Chondrocyte (in vitro differentiated cells): ENCODE measurements at regions not wholly inside any gene's neighbourhood (a gene's known extent, or its start where the extent isn't known, plus 50 kb on each side); places are given as distances from the start of the nearest gene placed in this dataset.
"Not testable (repeated sequence)": the region's sequence is repeated elsewhere in the genome, so short reads cannot be mapped to it uniquely, and the experiment has no call there.

Experiments used
- DNase-seq: peaks from one replicate; pipeline ENCODE4 v3.0.0; 2021; ENCODE audit warnings: mixed read lengths, low spot score
- H3K27ac Mint-ChIP-seq: one replicate; pipeline ENCODE4 v1.8.0; 2021; ENCODE audit warnings: mild to moderate bottlenecking, moderate library complexity, mixed read lengths; ENCODE audit not compliant: unreplicated experiment
- H3K27me3 Mint-ChIP-seq: 2 replicates; pipeline ENCODE4 v1.8.0; 2021; ENCODE audit warnings: low read depth, mixed read lengths
- H3K36me3 Mint-ChIP-seq: 2 replicates; pipeline ENCODE4 v1.8.0; 2021; ENCODE audit warnings: low read depth, mixed read lengths
- H3K4me1 Mint-ChIP-seq: 2 replicates; pipeline ENCODE4 v1.8.0; 2021; ENCODE audit warnings: low read depth, mild to moderate bottlenecking, mixed read lengths
- H3K4me3 Mint-ChIP-seq: one replicate; pipeline ENCODE4 v1.8.0; 2021; ENCODE audit warnings: mild to moderate bottlenecking, moderate library complexity, mixed read lengths; ENCODE audit not compliant: unreplicated experiment
- H3K9me3 Mint-ChIP-seq: 2 replicates; pipeline ENCODE4 v1.8.0; 2021; ENCODE audit warnings: low read depth, mixed read lengths

DNA sequence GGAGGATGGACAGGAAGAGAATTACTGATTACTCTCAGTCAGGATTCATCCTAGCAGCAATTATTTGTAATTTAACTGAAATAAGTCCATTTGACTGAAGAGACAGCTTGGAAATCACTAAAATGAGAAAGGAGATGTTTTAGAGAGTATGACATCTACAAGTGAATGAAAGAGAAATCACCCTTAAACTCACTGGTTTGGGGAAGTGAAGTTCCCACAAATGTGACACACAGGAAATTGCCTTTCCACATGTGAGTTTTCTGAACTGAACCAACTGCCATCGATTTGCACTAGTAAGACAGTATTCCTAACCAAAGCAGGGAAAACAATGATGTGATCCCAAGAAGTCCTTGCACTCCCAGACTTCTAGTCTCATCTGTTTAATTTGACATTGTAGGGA, 110.3 kb downstream of the FAM72B start:
- not testable (repeated sequence) for H3K27ac Mint-ChIP-seq, H3K36me3 Mint-ChIP-seq, H3K9me3 Mint-ChIP-seq, DNase-seq, H3K4me3 Mint-ChIP-seq, H3K4me1 Mint-ChIP-seq, H3K27me3 Mint-ChIP-seq

DNA sequence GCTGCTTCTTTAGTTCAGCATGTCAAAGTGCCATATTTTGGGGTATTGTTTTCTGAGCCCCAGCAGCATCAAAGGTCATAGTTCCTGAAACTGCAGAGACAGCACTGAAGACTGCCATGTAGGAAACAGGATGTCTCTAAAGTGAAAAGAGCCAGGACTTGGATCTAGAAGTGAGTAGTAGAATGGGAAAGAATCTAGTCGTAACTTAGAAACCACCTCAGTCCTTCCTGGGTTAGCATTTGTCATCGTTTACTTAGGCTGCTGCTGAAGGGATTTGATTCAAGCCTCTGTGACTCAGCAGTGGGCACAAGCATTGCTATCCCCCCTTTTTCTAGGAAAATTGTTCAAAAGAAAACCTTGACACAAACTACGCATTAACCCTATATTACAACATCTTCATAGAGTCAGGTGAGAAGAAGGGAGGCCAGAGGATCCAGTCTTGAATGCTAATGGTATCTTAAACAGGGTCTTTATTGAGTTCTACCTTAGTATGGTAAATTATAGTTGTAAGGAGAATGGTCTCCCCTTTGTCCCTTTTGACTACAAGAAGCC, 108.8 kb downstream of the FAM72B start:
- H3K27ac Mint-ChIP-seq, H3K36me3 Mint-ChIP-seq, H3K4me3 Mint-ChIP-seq, H3K9me3 Mint-ChIP-seq, DNase-seq, H3K4me1 Mint-ChIP-seq: not testable (repeated sequence)
- H3K27me3 Mint-ChIP-seq, result peaks cover 11% of the 10 kb centered on the region

DNA sequence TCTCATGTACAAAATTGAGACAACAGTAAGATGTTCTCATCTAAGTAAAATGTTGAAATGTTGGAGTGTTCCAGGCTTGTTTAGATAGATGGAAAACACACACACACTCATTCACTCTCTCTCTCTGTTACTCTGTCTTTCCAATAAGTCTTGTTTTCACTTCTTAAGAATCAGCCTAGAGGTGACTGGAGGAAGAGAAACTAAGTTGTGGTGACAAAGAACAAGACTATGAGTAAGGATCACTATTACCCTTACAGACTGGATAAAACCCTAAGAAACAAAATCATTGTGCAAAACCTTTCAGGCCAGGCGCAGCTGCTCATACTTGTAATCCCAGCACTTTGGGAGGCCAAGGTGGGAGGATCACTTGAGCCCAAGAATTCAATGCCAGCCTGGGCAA, 107.5 kb downstream of the FAM72B start:
- peaks cover 15% of the 10 kb centered on the region for H3K27me3 Mint-ChIP-seq
- H3K27ac Mint-ChIP-seq, H3K36me3 Mint-ChIP-seq, H3K9me3 Mint-ChIP-seq, H3K4me3 Mint-ChIP-seq, H3K4me1 Mint-ChIP-seq, DNase-seq: not testable (repeated sequence)

DNA sequence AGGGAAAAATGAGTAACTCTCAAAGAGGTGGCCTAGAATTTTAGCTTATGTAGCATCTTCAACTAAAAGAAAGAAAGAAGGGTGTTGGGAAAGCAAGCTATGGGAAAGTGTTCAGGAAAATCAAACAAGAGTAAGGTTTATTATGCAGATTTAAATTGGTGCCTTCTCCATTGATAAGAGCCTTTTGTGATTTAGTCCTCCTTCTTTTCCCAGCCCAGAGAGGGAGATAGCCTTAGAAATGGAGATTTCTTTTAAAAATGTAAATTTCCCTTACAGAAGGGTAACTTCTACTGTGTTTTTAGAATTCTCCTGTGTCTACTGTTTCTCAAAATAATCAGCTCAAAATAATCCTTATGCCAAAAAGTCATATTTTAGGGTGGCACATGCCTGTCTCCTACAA, 104.5 kb downstream of the FAM72B start:
- peaks cover 19% of the 10 kb centered on the region for H3K27me3 Mint-ChIP-seq
- not testable (repeated sequence) for H3K9me3 Mint-ChIP-seq, DNase-seq, H3K27ac Mint-ChIP-seq, H3K4me1 Mint-ChIP-seq, H3K36me3 Mint-ChIP-seq, H3K4me3 Mint-ChIP-seq

DNA sequence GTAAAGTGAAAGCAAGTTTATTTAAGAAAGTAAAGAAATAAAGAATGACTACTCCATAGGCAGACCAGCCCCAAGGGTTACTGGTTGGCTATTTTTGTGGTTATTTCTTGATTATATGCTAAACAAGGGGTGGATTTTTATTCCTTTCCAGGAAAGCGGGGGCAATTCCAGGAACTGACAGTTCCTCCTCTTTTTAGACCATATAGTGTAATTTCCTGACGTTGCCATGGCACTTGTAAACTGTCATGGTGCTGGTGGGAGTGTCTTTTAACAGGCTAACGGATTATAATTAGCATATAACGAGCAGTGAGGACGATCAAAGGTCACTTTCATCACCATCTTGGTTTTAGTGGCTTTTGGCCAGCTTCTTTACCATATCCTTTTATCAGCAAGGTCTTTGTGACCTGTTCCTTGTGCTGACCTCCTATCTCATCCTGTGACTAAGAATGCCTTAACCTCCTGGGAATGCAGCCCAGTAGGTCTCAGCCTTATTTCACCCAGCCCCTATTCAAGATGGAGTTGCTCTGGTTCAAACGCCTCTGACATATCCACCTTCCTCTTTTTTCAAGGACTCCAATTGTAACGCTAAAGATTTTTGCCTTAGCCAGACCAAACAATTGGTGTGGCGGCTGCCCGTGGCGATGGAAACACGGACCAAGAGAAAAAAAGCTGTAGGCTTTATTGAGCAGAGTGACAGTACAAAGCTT, 103.8 kb downstream of the FAM72B start:
- H3K27me3 Mint-ChIP-seq, result peaks cover 22% of the 10 kb centered on the region
- not testable (repeated sequence) for DNase-seq, H3K36me3 Mint-ChIP-seq, H3K27ac Mint-ChIP-seq, H3K9me3 Mint-ChIP-seq, H3K4me3 Mint-ChIP-seq, H3K4me1 Mint-ChIP-seq

DNA sequence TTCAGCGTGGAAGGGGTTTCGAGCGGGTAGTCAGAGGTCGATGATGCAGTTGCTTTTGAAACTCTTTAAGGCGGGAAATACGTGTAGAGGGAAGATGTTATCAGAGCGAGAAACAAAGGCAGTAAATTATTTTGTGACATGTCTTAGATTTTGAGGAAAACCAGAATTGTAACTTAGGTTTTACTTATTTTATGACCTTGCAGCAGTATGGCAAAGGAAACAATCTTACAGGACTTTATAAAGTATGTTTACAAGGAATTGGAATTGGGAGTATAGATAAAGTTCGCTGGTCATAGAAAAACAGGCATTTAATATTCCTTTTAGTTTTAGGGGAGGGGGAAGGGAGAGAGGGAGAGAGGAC, 103.3 kb downstream of the FAM72B start:
- H3K27me3 Mint-ChIP-seq, result peaks cover 22% of the 10 kb centered on the region
- not testable (repeated sequence) for H3K4me3 Mint-ChIP-seq, DNase-seq, H3K36me3 Mint-ChIP-seq, H3K27ac Mint-ChIP-seq, H3K4me1 Mint-ChIP-seq, H3K9me3 Mint-ChIP-seq

DNA sequence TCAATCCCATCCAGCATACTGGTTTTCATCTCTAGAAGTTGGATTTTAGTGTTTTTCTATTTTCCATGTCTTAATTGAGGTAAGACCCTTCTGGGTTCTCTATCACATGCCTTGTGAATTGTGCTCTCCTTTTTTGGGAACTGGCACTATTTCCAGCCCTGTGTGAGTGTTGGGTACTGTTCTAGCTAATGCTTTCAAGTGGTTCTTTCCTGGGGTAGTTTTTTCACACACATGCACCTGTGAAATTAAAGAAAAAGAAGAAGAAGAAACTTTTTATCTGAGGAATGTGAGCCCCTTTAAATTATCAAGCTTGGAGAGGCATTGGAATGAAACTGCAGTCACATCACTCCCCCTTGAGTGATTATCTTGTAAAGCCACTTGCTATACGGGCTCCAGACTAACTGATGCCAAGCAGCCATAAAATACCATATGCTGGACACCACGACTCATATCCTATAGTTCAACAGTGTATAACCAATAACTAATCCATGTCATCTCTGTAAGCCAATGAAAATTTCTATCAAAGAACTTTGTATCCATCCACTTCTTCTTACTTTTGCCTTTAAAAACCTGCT, 102.4 kb downstream of the FAM72B start:
- not testable (repeated sequence) for H3K27ac Mint-ChIP-seq, H3K4me1 Mint-ChIP-seq, DNase-seq, H3K4me3 Mint-ChIP-seq, H3K9me3 Mint-ChIP-seq, H3K36me3 Mint-ChIP-seq
- H3K27me3 Mint-ChIP-seq, result peaks cover 21% of the 10 kb centered on the region

DNA sequence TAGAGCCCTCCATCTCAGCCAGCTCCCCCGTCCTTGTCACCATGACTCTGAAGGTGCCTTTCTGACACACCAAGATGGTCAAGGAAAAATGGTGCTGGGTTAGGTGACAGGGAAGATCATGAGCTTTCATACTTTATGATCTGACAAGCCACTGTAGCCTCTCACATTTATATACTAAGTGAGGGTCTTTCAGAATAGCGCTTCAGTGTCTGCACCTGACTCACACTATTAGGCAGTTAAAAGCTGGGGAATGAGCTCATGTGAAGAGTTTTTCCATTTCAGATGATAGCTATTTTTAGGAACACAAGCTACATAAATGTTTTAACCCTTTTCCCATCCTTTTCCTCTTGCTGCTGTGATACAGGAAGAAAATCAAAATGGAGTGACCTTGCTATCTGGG, 101.1 kb downstream of the FAM72B start:
- not testable (repeated sequence) for H3K27ac Mint-ChIP-seq, H3K9me3 Mint-ChIP-seq, H3K4me3 Mint-ChIP-seq, H3K36me3 Mint-ChIP-seq, H3K4me1 Mint-ChIP-seq, DNase-seq
- peaks cover 21% of the 10 kb centered on the region for H3K27me3 Mint-ChIP-seq

DNA sequence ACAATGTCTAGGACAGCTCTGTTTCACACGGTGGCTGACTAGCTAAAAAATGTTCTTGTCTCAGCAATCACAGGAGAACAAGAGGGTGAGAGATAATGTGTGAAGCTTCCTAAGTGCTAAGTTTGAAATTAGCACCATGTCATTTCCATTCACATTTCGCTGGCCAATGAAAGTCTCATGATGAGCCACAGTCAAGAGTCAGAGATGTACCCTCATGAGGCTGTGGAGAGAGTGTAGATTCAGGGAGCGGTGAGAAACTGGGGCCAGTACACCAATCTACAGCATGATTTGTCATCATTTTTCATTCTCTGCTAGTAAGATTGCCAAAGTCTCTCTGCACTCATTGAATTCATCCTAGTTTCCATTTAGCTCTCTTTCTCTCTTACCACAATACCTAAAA, 97.9 kb downstream of the FAM72B start:
- DNase-seq, H3K9me3 Mint-ChIP-seq, H3K4me1 Mint-ChIP-seq, H3K27ac Mint-ChIP-seq, H3K4me3 Mint-ChIP-seq, H3K36me3 Mint-ChIP-seq: not testable (repeated sequence)
- peaks cover 12% of the 10 kb centered on the region for H3K27me3 Mint-ChIP-seq

DNA sequence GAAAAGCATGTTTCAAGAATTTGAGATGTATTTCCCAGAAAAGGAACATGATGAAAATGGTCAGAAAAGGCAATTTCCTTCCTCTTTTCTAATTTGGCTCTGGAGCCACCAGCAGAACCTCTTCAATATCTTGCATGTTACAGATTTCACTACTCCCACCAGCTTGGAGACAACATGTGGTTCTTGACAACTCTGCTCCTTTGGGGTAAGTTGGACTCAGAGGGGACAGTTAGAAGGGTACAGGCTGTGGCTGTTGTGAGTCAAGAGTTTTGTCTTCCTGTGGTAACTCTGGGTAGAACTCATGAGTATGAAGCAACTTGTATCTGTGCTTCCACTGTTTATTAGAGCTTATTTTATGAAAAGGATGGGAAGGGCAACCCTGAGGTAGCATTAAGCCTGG, 96.9 kb downstream of the FAM72B start:
- not testable (repeated sequence) for H3K9me3 Mint-ChIP-seq, H3K4me1 Mint-ChIP-seq, H3K27me3 Mint-ChIP-seq, DNase-seq, H3K36me3 Mint-ChIP-seq, H3K4me3 Mint-ChIP-seq, H3K27ac Mint-ChIP-seq

DNA sequence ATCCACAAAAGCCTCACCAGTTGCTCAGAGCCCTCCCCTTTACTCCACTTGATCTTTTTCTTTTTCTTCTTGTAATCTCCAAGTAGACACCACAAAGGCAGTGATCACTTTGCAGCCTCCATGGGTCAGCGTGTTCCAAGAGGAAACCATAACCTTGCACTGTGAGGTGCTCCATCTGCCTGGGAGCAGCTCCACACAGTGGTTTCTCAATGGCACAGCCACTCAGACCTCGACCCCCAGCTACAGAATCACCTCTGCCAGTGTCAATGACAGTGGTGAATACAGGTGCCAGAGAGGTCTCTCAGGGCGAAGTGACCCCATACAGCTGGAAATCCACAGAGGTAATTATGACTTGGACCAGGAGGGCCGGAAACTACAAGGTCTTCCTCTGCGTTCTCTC, 95.6 kb downstream of the FAM72B start:
- H3K9me3 Mint-ChIP-seq, H3K4me1 Mint-ChIP-seq, DNase-seq: not testable (repeated sequence)

DNA sequence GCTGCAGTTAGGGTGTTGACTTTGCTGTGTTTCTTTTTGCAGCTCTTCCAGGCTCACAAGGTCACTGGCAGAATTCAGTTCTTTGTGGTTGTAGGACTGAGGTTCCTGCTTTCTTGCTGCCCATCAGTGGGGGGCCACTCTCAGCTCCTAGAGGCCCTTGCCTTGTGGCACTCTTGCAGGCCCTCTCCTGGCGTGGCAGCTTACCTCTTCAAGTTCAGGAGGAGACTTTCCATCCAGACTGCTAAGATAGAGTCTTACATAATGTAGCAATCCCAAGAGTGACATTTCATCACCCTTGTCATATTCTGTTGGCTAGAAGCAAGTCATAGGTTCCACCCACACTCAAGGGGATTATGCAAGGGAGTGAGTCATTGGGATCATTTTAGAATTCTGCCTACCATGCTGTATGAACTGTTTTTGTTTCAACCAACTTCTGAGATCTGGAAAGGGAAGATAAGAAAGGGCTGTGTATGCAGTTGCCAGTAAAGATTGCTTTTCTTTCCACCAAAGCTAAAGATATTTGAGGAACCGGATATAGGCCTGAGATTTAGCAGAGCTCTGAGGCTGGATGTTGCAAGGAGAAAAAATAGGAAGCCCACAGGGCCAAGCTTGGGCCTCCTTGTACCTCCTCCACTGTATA, 91.7 kb downstream of the FAM72B start:
- not testable (repeated sequence) for H3K27me3 Mint-ChIP-seq, H3K27ac Mint-ChIP-seq, H3K36me3 Mint-ChIP-seq, H3K4me3 Mint-ChIP-seq, H3K9me3 Mint-ChIP-seq, H3K4me1 Mint-ChIP-seq, DNase-seq

More for the DNA sequence above, 95.6 kb downstream of the FAM72B start:
- not testable (repeated sequence) for H3K36me3 Mint-ChIP-seq, H3K27me3 Mint-ChIP-seq, H3K27ac Mint-ChIP-seq, H3K4me3 Mint-ChIP-seq

DNA sequence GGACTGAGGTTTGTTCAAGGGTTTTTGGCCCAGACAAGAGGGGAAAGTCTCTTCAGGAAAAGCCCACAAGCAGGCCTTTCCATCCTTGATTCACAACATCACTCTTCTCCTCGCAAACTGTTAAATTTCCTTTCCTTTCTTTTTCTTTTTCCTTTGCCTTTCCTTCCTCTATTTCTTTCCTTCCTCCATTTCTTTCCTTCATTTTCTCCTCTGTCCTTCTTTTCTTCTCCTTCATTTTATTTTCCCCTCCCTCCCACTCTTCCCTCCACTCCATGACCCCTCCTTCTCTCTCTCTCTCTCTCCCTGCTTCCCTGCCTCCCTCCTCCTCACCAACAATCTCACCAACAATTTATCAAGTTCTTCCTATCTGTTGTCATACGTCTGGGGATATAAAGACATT, 89.1 kb downstream of the FAM72B start:
- not testable (repeated sequence) for H3K4me1 Mint-ChIP-seq, H3K27ac Mint-ChIP-seq, H3K36me3 Mint-ChIP-seq, DNase-seq, H3K27me3 Mint-ChIP-seq, H3K9me3 Mint-ChIP-seq, H3K4me3 Mint-ChIP-seq
